SIG-M5 treated with dmso at 0.1 percent for 504 hours (cell line): ENCODE measurements at regions not wholly inside any gene's neighbourhood (a gene's known extent, or its start where the extent isn't known, plus 50 kb on each side); places are given as distances from the start of the nearest gene placed in this dataset.
"Not testable (repeated sequence)": the region's sequence is repeated elsewhere in the genome, so short reads cannot be mapped to it uniquely, and the experiment has no call there.

ENCODE experiments used
- DNase-seq: peaks from one replicate; lab custom pipeline; 2025; ENCODE audit not compliant: unreplicated experiment; lab: John Stamatoyannopoulos, UW

- no peak for DNase-seq
Measured at GRCh38 chr5:94027145-94027544, 285.7 kb upstream of the POU5F2 start.

- no peak for DNase-seq
Measured at GRCh38 chr5:94025788-94026473, 284.5 kb upstream of the POU5F2 start.

- no peak for DNase-seq
Measured at GRCh38 chr5:94024620-94025019, 283.2 kb upstream of the POU5F2 start.

- DNase-seq: no peak
Measured at GRCh38 chr5:94024101-94024500, 282.7 kb upstream of the POU5F2 start.

DNA sequence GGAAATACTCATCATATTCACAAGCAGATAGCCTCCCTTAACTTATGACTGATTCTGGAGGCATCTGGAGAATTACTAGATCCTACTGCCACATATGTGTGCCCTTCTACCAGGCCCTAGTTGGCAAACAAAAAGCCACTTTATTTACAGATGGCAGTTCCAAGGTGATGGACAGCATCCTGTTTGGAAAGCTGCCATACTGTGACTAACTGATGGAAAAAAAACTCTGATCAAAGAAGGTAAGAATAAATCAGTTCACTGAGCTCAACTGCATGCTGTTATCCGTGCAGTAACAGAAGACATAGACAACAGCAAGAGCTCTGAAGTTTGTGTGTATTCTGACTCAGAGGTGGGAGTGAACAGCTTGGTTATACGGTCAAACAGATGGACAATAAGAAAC lies 279.8 kb upstream of the POU5F2 start:
- DNase-seq: no peak

DNA sequence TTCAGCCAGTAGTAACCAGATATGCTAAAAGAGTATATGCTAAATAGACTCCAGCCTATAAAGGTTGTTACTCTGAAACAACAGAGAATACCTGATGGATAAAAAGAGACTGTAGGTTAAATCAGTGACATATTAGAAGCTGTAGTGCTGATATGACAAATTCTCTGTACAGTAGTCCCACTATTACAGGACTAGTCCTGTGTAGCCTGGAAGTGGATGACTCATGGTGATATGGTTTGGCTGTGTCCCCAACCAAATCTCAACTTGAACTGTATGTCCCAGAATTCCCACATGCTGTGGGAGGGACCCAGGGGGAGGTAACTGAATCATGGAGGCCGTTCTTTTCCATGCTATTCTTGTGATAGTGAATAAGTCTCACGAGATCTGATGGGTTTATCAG lies 276.2 kb upstream of the POU5F2 start:
- DNase-seq: no peak

DNA sequence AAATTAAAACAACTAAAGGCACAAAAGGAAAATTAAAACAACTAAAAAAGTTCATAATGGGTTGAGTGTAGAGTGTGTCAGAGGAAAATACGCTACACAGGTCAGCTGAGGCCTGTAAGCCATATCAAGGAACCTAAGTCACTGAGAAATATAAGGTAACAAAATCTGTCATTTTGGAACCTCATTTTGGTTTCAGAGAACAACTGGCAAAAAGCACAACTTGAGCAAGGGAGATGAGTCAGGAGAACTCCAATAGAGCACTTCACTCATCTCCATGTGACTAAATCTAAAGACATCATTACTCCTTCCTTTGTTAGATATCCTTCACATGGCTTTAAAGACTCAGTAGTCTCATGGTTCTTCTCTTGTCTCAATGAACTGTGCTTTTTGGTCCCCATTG lies 269.4 kb upstream of the POU5F2 start:
- DNase-seq: no peak

- no peak for DNase-seq
Measured at GRCh38 chr5:94009161-94009560, 267.8 kb upstream of the POU5F2 start.

GRCh38 chr5:93998951-93999455 lies 257.6 kb upstream of the POU5F2 start:
- DNase-seq: no peak

DNA sequence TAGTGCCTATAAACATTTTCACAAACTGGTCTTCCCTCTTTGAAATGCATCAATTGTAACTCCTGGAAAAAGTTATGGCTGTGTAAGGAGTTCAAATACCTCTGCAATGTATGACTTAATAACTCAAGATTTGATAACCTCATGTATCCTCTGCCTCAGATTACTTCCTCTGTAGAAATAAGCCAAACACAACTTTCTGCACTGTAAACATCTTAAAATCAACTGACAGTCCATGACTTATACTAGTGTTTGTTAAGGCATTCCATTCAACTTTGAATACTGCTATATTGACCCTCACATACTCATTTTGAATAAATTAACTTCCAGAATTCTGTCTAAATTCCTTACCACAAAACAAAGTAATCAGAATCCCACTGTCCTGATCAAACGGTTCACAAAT lies 256.2 kb upstream of the POU5F2 start:
- no peak for DNase-seq

DNA sequence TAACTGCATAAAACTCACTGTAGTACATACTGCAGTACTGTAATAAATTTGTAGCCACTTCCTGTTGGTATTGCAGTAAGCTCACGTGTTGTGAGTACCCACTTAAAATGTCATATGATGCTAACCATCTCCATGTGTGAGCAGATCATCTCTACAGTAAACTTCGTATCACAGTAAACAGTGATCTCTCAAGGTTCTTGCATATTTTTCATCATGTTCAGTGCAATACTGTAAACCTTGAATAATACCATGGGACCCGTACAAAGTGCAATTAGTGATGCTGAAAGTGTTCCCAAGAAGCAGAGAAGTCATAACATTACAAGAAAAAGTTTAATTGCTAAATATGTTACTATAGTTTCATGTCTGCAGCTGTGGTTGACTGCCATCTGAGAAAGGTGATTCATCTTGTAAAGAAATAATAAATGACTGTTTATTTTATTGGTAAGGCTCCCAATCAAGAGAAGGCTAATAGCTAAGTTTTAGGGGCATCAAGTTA lies 253.8 kb upstream of the POU5F2 start:
- no peak for DNase-seq

DNA sequence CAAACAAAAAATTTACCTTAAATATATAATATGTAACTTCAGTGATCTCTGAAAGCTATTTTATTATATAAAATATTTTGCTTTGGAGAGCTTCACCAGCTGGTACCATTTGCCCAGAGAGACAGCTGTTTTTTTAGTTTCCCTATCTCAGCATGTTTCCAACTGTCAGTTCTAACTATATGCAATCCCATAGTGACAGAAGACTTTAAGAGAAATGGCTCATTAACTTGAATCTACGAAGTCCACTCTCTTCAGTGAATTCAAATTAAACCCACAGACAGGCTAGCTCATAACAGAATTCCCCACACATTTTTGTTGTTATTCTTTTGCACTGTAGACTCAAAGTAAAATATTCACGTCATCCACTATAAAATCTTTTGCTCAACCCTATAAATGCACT lies 251.8 kb upstream of the POU5F2 start:
- no peak for DNase-seq

GRCh38 chr5:93990504-93991070 lies 249.2 kb upstream of the POU5F2 start:
- peak; percentile 38 for DNase-seq

DNA sequence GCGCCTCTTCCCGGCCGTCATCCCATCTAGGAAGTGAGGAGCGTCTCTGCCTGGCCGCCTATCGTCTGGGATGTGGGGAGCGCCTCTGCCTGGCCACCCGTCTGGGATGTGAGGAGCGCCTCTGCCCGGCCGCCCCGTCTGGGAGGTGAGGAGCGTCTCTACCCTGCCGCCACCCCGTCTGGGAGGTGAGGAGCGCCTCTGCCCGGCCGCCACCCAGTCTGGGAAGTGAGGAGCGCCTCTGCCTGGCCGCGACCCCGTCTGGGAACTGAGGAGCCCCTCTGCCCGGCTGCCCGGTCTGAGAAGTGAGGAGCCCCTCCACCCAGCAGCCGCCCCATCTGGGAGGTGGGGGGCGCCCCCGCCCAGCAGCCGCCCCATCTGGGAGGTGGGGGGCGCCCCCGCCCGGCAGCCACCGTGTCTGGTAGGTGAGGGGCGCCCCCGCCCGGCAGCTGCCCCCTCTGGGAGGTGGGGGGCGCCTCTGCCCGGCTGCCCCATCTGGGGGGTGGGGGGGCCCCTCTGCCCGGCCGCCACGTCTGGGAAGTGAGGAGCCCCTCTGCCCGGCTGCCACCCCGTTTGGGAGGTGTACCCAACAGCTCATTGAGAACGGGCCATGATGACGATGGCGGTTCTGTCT lies 244.7 kb upstream of the POU5F2 start:
- DNase-seq: not testable (repeated sequence)

- no peak for DNase-seq
Measured at GRCh38 chr5:93978222-93978621, 236.8 kb upstream of the POU5F2 start.

- DNase-seq: no peak
Measured at GRCh38 chr5:93967923-93968322, 226.5 kb upstream of the POU5F2 start.

DNA sequence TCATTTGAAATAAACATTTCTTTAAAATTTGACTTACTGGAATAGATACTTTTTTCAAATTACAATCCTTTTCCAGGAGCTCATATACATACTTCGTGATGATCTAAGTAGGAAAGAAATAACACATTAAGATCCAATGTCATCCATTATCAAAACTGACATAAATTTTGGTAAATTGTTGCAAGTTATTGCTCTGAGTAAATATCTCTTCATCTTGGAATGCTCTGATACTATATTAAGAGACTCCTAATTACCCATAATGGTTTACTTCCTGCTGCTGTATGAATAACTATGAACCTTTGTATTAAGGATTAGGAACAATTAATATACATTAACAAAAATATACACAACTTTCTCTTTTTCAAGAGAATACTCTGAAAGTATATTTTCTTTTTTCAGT lies 223.0 kb upstream of the POU5F2 start:
- DNase-seq: no peak

DNA sequence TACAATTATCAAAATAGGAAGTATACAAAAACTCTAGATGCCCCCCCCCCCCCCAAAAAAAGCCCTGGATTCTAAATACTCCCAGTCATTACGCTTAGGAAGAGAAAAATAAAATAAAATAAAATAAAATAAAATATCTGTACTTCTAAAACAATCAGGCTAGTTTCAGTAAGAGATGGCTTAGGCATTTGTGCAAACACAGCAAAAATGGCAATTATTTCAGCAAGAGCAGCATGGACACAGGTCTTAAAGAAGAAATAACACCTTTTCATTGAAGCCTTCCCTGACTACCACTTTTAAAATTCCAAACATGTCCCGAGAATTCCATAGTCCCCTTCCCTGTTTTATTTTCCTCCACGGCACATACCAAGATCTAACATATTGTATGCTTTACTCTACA lies 218.6 kb upstream of the POU5F2 start:
- DNase-seq: no peak

DNA sequence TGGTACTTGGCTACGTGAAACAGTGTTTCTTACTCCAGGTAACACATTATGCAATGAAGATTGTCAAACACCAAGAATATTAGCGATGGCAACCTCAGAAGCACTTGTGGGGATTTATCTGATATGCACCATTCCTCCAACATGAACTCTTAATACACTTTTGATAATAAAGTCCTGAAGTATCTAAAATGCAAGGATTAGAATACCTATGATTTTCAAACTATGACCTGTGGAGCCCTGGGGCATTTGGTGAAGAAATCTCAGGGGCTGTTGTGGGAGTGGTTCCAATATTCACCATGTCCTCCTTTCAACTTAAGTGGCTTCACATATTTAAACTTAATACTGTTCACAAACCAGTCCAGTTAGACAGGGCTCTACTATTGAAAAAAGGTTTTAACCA lies 214.6 kb upstream of the POU5F2 start:
- DNase-seq: no peak

GRCh38 chr5:93954421-93955069 lies 213.1 kb upstream of the POU5F2 start:
- no peak for DNase-seq

DNA sequence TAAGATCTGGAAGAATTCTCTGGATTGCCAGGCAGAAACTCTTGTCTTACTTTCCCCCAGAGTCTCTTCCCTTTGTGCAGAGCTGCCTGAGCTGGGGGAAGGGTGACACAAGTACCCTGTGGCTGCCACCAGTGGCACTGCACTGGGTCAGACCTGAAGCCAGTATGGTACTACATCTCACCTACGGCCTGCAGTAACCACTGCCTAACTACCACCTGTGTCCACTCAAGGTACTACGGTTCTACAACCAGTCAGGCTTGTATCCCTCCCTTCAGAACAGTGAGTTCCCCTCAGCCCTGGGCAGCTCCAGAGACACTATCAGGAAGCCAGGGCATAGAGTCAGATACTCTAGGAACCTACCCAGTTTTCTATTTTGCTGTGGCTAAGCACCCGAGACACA lies 212.0 kb upstream of the POU5F2 start:
- DNase-seq: no peak

DNA sequence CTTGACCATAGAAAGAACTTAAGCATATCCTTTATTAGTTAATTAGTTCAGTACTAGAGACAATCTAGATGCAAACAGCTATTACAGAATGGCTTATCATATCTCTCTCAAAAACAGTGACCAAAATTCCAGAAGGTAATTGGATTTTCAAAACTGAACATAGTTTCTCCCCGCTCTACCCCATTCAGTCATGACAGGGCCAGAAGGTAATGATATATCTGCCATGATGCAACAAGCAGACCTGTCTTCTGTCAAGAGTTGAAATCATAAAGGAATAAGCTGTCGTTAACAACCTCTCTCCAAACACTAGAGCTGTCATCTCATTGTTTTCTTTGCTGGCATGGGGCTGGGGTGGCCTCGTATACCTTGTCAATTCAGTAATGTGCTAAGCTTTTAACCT lies 200.5 kb upstream of the POU5F2 start:
- no peak for DNase-seq
